ENCODE measurements at regions not wholly inside any gene's neighbourhood (a gene's known extent, or its start where the extent isn't known, plus 50 kb on each side); places are given as distances from the start of the nearest gene placed in this dataset.
"Not testable (repeated sequence)": the region's sequence is repeated elsewhere in the genome, so short reads cannot be mapped to it uniquely, and the experiment has no call there.

DNA sequence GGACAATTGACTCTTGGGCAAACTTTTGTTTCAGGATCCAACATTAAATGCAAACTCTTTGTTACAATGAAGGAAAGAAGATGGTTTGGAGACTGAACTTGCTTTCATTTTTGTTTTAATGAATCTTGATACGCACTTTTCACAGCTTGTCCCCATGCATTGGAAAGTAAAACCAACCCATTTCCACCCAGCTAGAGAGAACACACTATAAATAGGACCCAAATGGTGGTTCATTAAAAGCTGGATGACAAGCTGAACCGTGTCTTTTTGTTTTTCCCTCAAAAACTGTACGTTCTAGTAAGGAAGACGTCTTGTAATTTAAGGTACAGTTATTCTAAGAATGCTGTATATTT is 95.3 kb upstream of the EGFL6 start:
- DNase-seq = no peak

DNA sequence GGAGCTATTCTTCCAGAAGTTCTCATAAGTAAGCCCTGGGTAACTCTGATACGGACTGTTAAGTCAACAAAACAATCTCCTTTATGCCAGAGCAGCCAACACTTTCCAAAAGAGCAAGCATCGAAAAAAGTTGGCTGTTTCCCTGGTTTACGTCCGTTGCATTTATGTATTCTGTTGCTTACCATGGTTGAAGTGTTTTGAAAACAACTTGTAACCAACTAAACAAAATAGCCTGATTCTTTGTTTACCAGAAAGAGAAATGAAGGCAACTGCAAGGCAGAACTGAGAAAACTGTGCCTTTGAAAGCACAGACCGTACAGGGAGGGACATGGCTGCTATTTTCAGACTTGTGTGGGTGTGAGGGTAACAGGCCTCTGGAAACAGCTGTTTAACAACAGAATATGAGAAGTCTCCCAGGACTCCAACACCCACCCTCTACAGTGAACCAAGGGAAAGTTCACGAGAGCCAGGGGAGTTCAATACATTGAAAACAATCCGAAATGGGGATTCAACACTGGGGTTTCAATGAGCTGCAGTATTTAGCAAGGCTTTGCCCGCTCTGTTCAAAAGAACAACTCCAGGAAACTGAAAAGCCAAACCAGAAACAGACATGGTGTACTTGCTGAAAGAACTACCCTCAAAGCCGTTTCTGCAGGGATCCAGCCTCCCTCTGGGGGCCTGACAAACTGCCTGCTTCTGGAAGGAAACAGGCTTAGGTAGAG is 95.8 kb upstream of the EGFL6 start:
- DNase-seq = no peak

DNA sequence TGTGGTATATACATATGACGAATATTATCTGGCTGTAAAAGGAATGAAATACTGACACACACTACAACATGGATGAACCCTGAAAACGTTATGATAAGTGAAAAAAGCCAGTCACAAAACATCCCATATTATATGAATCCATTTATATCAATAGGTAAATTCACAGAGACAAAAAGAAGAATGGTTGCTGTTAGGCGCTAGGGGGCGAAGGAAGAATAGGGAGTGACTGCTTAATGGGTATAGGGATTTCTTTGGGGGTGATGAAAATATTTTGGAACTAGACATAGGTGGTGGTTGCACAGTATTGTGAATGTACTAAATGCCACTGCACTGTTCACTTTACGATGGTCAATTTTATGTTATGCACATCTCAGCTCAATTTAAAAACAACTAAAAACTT is 96.4 kb upstream of the EGFL6 start:
- no peak for DNase-seq

DNA sequence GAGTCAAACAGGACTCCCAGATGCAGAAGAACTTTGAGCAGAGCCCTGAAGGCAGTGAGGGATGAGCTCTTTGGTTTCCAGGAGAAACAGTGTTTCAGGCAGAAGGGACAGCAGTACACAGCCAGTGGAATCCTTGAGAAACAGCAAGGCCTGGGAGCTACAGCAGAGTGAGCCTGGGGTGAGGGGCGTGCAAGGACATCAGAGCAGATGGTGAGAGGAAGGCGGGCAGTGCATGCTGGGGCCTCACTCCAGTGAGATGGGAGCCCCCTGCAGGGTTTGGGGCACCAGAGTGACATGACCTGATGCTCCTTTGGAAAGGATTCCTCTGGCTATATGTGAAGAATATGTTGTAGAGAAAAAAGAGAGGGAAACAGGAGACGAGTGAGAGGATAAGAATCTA is 98.1 kb upstream of the EGFL6 start:
- no peak for DNase-seq

DNA sequence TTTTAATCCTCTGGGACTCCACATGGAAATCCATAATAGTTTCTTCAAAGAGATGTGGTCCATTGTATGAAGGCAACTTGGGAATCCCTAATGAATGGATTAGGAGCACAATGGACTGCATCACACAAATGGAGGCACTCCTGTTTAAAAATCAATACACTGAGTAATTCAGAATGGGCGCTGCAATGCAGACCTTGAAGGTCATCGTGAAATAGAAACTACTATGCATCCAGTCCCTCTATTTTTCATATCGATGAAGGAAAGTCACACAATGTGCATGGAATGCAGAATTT is 98.8 kb upstream of the EGFL6 start:
- no peak for DNase-seq

DNA sequence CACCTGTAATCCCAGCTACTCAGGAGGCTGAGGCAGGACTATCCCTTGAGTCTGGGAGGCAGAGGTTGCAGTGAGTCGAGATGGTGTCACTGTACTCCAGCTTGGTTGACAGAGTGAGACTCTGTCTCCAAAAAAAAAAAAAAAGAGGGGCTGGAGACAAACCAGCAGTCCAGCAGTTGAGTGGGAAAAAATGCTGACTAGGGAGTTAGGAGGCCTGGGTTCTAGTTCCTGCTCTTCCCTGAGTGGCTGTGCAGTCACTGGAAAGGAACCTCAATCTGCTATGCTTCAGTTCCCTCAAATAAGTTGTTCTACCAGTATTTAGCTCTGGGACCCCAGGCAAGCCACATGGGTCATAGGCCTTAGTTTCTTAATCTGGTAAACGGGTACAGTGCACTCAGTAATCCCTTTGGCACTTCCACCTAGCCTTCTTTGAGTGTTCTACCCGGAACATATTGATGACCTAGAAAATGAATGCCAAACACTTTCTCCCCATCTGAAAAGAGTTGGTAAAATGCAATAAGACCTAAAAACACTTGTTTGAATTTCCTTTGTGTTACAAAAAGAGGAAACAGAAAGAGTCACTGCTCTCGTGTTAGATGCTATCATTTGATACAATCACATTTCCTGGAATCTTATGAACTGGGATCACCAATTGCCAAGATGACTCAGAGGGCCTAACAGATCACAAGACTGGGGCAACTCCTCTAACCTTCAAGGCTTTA is 99.3 kb upstream of the EGFL6 start:
- no peak for DNase-seq

DNA sequence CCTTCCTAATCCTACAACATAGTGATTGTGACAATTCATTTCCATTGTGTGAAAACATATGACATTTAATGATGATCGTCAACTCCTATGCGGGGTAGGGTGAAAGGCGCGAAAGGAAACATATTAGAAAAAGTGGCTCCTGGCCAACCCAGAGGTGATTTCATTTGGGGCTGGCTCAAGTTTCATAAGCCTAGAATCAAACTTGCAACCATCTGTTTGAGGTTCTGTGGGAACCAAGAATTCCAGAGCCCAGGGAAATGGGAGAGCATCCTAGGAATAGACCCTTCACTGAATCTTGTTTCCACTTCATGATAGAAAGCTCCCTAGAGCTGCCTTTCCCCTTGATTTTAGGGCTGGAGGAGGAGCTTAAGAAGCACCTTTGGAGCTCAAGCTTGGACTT is 101.3 kb upstream of the EGFL6 start:
- no peak for DNase-seq

DNA sequence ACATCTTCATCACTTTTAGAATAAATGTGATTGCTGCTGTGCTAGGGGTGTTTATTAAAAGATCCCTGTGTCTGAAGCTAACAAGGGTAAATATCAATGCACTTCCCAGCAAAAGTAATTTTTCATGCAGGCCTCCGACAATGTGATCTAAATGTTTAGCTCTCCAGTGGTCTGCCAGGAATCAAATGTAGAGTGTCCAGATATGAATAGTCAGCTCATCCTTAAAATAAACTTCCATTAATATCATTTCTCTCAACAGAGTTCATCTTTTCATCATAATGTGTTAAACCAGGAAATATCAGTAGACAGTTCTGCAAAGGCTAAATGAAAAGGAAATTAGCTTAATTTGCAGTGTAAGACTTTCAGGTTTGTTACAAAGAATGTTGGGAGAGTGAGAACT is 102.2 kb upstream of the EGFL6 start:
- no peak for DNase-seq

DNA sequence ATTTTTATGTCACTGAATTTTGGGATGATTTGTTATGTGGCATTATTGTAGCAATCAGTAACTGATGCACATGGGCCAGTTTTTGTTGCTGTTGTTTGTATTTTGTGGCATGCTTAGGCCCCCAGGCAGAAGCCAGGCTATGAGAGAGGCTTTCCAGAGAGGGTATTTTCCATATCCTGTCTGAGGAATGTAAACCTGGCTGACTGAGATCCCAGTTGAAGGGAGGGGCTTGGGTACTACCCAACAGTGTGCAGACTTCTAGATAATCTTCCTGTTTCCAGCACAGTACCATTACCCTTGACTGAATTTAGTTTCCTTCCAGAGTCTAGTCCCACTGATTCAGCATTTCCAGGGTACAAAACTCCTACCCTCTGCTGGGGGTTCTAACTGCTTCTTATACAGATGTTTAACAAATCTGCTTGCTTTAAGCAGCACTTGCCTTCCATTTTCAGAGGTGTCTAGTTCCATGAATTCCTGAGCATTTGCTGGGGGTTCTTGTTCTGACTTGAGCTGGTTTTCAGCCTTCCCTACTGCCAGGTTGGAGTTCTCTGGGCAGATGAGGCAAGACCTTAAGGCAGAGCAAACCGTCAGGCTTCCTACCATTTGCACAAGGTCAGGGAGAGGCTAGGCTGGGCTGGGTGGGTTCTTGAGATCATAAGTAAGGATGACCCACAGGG is 104.7 kb upstream of the EGFL6 start:
- DNase-seq = no peak

DNA sequence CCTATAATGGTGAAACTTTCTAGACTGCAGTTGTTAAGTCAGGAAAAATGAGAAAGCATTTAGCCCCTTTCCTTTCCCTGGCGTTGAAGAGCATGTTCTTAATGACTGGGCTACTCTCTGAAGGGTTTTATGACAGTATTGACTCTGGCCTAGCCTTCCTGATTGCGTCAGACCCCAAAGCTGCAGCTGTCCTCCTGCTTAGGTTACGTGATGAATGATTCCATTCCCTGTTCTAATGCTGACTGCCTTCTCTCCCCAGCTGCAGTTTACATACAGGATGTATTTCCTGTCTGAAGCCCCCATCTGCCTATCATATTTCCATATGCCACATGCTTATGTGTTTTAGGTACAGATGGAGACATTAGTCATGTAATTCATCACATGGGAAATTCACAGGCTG is 105.8 kb upstream of the EGFL6 start:
- no peak for DNase-seq

DNA sequence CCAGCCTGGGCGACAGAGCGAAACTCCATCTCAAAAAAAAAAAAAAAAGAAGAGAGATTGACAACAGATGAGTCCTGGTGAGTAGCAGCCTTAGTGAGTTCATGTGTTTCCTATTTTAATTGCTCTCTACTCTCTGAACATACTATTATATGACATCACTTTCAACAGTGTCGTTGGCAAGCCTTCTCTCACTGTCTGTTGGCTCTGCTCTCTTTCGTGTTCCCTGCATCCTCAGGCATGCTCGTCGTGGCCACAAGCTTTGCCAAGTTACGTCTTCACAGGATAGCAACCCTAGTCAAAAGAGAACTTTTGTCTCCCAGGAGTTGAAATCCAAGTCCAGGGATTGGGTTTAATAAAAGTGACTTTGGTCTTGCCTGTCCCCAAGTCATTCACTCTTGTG is 117.1 kb upstream of the EGFL6 start:
- no peak for DNase-seq

DNA sequence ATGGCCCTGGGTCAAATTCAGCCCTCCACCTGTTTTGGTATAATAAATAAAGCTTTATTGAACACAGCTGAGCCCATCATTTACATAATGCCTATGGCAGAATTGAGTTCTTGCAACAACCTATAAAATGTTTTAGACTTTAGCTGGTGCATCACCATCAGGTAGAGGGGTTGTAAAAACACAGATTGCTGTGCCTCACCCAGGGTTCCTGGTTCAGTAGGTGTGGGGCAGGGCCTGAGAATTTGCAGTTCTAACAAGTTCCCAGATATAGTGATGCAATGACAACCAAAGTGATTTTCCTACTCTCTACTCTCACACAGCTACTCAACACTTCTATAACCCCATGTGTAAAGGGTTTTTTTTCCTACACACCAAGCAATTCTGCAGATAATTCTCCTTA is 120.0 kb upstream of the EGFL6 start:
- no peak for DNase-seq

DNA sequence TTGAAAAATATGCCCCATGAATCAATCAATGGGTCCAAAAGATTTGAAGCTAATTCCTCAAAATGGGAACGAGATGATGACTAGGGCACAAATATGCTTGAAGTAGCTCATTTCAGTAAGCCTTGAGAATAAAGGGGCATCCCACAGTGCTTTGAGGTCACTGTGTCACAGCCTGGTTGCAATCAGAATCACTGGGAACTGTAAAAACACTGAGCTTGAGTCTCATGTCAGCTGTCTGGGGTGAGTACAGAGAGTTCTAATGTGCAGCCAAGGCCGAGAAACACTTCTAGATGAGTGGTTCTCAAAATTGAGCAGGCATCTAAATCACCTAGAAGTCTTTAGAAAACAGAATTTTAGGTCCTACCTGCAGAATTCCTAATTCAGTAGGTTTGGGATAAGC is 120.5 kb upstream of the EGFL6 start:
- no peak for DNase-seq

DNA sequence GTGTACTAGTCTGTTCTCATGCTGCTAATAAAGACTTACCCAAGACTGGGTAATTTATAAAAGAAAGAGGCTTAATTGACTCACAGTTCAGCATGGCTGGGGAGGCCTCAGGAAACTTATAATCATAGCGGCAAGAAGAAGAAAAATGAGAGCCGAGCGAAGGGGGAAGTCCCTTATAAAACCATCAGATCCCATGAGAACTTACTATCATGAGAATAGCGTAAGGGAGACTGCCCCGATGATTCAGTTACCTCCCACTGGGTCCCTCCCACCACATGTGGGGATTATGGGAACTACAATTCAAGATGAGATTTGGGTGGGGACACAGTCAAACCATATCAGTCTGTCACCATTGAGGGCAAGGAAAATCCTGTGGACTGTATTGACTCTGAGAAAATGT is 121.8 kb upstream of the ATXN3L start:
- DNase-seq = not testable (repeated sequence)

DNA sequence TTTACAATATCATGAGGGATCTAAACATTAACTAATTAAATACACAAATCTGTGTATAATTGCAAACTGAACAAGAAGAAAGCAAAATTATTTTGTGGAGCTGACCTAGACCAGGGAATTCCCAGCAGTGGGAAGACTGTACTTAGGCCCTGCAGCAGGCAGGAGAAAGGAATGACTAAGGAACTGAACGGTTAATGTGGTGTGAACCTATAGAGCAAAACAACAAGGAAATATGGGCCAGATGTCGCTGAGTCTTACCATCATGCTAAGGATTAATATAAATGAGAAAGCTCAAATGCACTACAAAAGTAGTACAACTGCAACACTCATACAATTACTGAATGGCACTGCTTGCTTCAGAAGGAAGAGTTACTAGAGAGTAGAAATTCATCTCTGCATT is 120.3 kb upstream of the ATXN3L start:
- no peak for DNase-seq

DNA sequence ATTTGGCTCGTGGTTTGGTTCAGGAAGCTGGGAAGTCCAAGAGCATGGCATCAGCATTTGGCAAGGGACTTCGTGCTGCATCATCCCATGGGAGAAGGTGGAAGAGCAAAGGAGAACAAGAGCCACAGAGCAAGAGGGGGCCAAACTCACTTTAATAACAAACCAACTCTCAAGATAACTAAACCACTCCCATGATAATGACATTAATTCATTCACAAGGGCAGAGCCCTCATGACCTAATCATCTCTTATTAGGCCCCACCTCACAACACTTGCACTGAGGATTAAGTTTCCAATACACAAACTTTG is 113.4 kb upstream of the ATXN3L start:
- DNase-seq = no peak

DNA sequence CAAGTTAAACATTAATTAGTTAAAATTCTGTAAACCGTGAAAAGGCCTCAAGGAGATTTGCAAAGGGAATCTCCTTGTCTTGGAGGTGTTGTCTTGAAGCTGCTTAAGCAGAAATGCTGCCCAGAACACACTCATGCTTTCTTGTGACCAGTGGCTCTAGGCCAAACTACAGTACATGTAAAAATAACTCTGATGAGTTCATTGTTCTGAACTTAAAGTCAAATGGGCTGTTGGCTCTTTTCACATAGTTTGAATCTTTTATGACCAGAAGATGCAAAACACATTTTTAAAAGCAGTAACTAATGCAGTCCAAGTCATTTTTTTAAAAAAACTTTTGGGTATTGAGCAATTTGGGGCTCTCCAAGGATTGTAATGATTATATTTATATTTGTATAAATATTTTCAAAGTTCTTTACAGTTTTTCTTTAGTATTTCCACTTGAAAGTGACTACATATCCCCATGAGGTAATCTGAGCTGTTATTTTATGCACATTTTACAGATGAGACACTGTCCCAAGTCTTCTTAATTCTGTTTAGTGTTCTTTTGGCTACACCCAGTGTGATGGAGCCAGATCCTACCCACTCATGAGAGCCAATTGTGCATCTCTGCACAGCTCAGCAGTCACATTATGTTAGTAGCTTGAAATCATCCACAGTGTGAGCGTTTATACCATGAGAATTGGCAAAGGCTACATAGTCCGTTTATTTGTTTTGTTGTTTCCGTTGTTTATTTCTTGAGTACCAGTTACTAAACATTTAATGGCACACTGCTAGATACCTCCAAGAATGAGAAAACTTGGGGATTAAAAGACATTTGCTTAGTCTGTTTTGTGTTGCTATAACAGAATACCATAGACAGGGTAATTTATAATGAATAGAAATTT is 112.8 kb upstream of the ATXN3L start:
- DNase-seq = no peak

DNA sequence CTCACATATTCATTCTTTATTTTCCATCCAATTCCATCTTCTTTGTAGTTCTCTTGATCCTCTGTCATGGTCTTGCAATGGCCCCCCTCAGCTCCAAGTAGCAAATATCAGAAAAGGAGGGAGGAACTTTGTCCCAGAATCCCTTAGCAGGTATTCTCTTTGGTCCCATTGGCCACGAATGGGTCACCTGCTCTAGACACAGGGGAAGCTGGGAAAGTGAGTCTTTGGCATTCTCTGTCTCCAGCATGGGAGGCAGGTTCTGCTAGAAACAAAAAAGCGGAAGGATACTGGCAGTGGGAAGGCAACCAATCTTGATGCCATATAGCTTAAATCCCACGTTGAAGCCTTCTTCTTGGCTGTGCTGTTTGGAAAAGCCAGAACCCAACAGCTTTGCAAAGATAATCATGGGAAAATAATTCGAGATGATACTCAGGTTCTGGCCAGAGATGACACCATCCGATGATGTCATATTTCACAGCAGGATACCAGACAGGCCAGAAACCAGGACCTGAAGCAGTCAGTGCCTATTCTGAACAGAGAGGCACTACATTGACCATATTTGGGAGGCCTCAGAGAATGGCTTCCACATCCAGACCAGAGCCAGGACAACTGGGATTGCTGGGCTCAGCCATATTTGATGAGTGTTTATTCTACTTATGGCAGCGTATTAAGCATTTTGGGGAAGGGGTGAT is 110.4 kb upstream of the ATXN3L start:
- no peak for DNase-seq

DNA sequence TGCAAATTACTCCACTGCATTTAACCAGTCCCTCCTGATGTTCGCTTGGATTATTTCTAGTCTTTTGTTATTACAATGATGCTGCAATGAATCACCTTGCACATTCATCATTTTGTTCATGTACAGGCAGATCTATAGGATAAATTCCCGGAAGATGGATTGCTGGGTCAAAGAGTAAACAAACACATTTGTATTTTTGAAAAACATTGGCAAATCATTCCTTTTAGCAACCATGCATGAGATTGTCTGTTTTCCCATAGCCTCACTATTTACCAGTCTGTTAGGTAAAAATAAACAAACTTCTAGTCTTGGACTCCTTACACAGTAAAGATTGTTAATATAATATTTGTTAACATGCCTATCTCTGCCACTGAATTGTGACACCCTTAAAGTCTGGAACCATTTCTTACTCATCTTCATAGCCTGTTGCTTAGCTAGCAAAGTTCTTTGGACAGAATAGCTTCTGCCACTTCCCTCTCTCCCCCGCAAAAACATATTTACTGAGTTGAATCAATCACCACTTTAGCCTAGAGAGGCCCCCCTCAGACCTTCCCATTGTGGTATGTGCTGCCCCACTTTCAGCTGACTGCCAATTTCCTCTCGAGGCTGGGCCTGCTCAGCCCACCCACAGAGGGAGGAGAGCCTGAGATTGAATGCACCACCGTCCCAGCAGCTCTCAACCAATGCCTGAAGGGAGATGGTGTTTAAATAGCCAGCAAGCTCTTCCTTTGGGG is 108.4 kb upstream of the ATXN3L start:
- no peak for DNase-seq

DNA sequence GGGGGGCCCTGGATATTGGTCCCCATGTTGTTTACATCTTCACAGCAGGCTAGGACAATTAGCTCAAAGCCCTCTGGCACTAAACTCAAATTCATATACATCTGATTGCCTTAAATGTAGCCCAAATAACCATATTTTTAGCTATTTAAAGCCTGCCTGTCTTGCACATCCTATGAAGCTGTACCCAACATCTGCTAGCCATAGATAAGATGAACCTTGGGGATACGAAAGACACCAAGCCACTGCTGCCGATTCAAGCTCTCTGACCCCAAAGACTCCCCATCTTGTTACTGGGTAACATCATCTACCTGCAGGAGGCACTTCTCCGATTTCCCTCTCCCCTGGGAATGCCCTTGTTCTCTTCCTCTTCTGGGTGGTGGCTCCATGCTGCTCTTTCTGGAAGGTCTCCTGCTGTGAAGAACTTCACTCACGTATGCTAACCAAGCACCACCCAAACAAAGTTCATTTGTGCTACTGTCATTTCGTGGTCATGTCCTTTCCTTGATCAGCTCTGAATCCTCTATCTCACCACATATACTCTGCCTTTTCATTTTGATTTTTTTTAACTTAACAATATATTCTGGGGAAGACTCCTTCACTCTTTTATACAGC is 107.7 kb upstream of the ATXN3L start:
- no peak for DNase-seq

DNA sequence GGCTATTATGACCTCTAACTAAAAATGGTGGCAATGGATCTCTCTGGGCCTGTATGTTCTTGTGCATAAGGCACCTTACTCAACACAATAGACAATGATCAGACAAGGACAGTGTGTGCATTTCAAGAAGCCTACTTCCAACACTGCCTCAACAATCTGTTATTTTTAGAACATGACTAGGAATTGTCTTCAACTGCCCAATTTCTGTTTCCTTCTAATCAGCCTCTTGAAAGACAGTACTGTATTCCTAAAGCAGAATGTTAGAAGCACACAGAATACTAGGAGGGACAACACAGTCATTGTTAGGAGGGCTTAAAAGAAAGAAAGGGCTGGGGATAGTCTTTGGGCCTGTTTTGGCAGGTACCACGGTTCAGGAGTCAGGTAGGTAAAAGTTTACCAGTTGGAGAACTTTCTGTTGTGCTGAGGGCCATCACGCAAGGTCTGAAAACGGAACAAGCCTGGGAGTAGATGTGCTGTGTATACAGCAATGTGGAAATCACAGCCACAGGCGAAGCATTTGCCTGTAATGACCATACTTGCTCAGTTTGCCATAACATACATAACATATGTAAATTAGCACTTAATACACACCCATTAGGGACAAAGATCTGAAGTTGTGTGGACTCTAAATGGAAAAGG is 100.8 kb upstream of the ATXN3L start:
- DNase-seq = no peak

DNA sequence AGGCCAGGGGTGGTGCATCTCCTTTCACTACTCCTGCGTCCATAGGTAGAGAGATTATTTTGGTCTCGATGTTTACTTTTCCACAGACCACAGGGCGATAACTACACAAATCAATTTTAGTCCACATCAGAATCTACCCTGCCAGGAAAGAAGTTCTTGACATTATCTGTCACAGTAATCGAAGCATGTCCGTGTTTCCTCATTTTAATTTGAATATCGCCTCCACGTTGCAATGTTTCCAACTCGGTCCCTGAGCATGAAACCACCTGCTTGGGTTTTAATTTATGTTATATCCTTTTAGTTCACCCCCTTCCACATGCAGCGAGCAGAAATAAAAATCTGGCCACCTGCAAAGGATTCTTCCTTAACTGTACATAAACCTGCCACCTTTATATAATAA is 100.1 kb upstream of the ATXN3L start:
- no peak for DNase-seq

Data from activated CD4-positive, CD25-positive, alpha-beta regulatory T cell (primary cell).